ENCODE measurements at regions not wholly inside any gene's neighbourhood (a gene's known extent, or its start where the extent isn't known, plus 50 kb on each side); places are given as distances from the start of the nearest gene placed in this dataset.

GRCh38 chr5:106966686-106967315 lies 703.9 kb downstream of the EFNA5 start:
- Mint-ChIP-seq H3K4me1 (ENCODE audit: low read depth) (no peaks in the 10 kb centered on the region), H3K9me3 (peaks cover 17% of the 10 kb centered on the region), H3K4me3 (no peak overlapping the region), H3K27me3 (no peaks in the 10 kb centered on the region), H3K27ac (no peak overlapping the region), H3K36me3 (ENCODE audit: low read depth) (no peaks in the 10 kb centered on the region)
- intact Hi-C loops (cut with micrococcal nuclease): no loop called here

GRCh38 chr5:106964132-106964531 lies 706.6 kb downstream of the EFNA5 start:
- Mint-ChIP-seq H3K36me3 (ENCODE audit: low read depth) (no peaks in the 10 kb centered on the region), H3K27ac (no peak overlapping the region), H3K9me3 (peaks cover 17% of the 10 kb centered on the region), H3K4me1 (ENCODE audit: low read depth) (no peaks in the 10 kb centered on the region), H3K27me3 (no peaks in the 10 kb centered on the region), H3K4me3 (no peak overlapping the region)
- intact Hi-C loops (cut with micrococcal nuclease): no loop called here

- H3K4me1 Mint-ChIP-seq (ENCODE audit: low read depth): no peaks in the 10 kb centered on the region
- no peak overlapping the region for H3K4me3 Mint-ChIP-seq
- no peak overlapping the region for H3K27ac Mint-ChIP-seq
- H3K9me3 Mint-ChIP-seq: peaks cover 17% of the 10 kb centered on the region
- H3K27me3 Mint-ChIP-seq: no peaks in the 10 kb centered on the region
- no peaks in the 10 kb centered on the region for H3K36me3 Mint-ChIP-seq (ENCODE audit: low read depth)
- intact Hi-C loops (cut with micrococcal nuclease): no loop called here
Measured at GRCh38 chr5:106963630-106964029, 707.1 kb downstream of the EFNA5 start.

GRCh38 chr5:106962464-106963230 lies 708.1 kb downstream of the EFNA5 start:
- intact Hi-C loops (cut with micrococcal nuclease): no loop called here
- H3K9me3 Mint-ChIP-seq: peaks cover 17% of the 10 kb centered on the region
- H3K36me3 Mint-ChIP-seq (ENCODE audit: low read depth): no peaks in the 10 kb centered on the region
- no peaks in the 10 kb centered on the region for H3K4me1 Mint-ChIP-seq (ENCODE audit: low read depth)
- no peak overlapping the region for H3K27ac Mint-ChIP-seq
- no peak overlapping the region for H3K4me3 Mint-ChIP-seq
- no peaks in the 10 kb centered on the region for H3K27me3 Mint-ChIP-seq

- intact Hi-C loops (cut with micrococcal nuclease): no loop called here
- Mint-ChIP-seq H3K4me1 (ENCODE audit: low read depth) (no peaks in the 10 kb centered on the region), H3K27ac (no peak overlapping the region), H3K27me3 (no peaks in the 10 kb centered on the region), H3K9me3 (peaks cover 8% of the 10 kb centered on the region), H3K4me3 (no peak overlapping the region), H3K36me3 (ENCODE audit: low read depth) (no peaks in the 10 kb centered on the region)
Measured at GRCh38 chr5:106959387-106959786, 711.4 kb downstream of the EFNA5 start.

GRCh38 chr5:106957336-106957735 lies 713.4 kb downstream of the EFNA5 start:
- H3K36me3 Mint-ChIP-seq (ENCODE audit: low read depth): no peaks in the 10 kb centered on the region
- no peak overlapping the region for H3K4me3 Mint-ChIP-seq
- H3K27ac Mint-ChIP-seq: no peak overlapping the region
- no peaks in the 10 kb centered on the region for H3K27me3 Mint-ChIP-seq
- no peaks in the 10 kb centered on the region for H3K4me1 Mint-ChIP-seq (ENCODE audit: low read depth)
- peaks cover 2% of the 10 kb centered on the region for H3K9me3 Mint-ChIP-seq
- intact Hi-C loops (cut with micrococcal nuclease): no loop called here

GRCh38 chr5:106956886-106957285 lies 713.9 kb downstream of the EFNA5 start:
- Mint-ChIP-seq H3K4me3 (no peak overlapping the region), H3K36me3 (ENCODE audit: low read depth) (no peaks in the 10 kb centered on the region), H3K27ac (no peak overlapping the region), H3K9me3 (no peaks in the 10 kb centered on the region), H3K27me3 (no peaks in the 10 kb centered on the region), H3K4me1 (ENCODE audit: low read depth) (no peaks in the 10 kb centered on the region)
- intact Hi-C loops (cut with micrococcal nuclease): no loop called here

GRCh38 chr5:106956187-106956586 lies 714.5 kb downstream of the EFNA5 start:
- no peaks in the 10 kb centered on the region for H3K9me3 Mint-ChIP-seq
- intact Hi-C loops (cut with micrococcal nuclease): no loop called here

GRCh38 chr5:106940986-106941385 lies 729.8 kb downstream of the EFNA5 start:
- Mint-ChIP-seq H3K9me3 (peaks cover 15% of the 10 kb centered on the region), H3K36me3 (ENCODE audit: low read depth) (no peaks in the 10 kb centered on the region), H3K4me1 (ENCODE audit: low read depth) (no peaks in the 10 kb centered on the region), H3K27me3 (no peaks in the 10 kb centered on the region), H3K27ac (no peak overlapping the region), H3K4me3 (no peak overlapping the region)
- intact Hi-C loops (cut with micrococcal nuclease): no loop called here

More at GRCh38 chr5:106956187-106956586, 714.5 kb downstream of the EFNA5 start:
- Mint-ChIP-seq H3K27ac (no peak overlapping the region), H3K4me1 (ENCODE audit: low read depth) (no peaks in the 10 kb centered on the region), H3K4me3 (no peak overlapping the region), H3K36me3 (ENCODE audit: low read depth) (no peaks in the 10 kb centered on the region), H3K27me3 (no peaks in the 10 kb centered on the region)

- H3K4me1 Mint-ChIP-seq (ENCODE audit: low read depth): no peaks in the 10 kb centered on the region
- intact Hi-C loops (cut with micrococcal nuclease): no loop called here
- peaks cover 15% of the 10 kb centered on the region for H3K9me3 Mint-ChIP-seq
- H3K4me3 Mint-ChIP-seq: no peak overlapping the region
- H3K27ac Mint-ChIP-seq: no peak overlapping the region
- H3K36me3 Mint-ChIP-seq (ENCODE audit: low read depth): no peaks in the 10 kb centered on the region
- H3K27me3 Mint-ChIP-seq: no peaks in the 10 kb centered on the region
Measured at GRCh38 chr5:106940301-106940846, 730.4 kb downstream of the EFNA5 start.

GRCh38 chr5:106923409-106923808 lies 747.3 kb downstream of the EFNA5 start:
- H3K4me1 Mint-ChIP-seq (ENCODE audit: low read depth): no peaks in the 10 kb centered on the region
- intact Hi-C loops (cut with micrococcal nuclease): no loop called here
- no peak overlapping the region for H3K27ac Mint-ChIP-seq
- H3K9me3 Mint-ChIP-seq: peaks cover 24% of the 10 kb centered on the region
- H3K27me3 Mint-ChIP-seq: no peaks in the 10 kb centered on the region
- no peaks in the 10 kb centered on the region for H3K36me3 Mint-ChIP-seq (ENCODE audit: low read depth)
- H3K4me3 Mint-ChIP-seq: no peak overlapping the region

- no peak overlapping the region for H3K4me3 Mint-ChIP-seq
- no peaks in the 10 kb centered on the region for H3K27me3 Mint-ChIP-seq
- H3K4me1 Mint-ChIP-seq (ENCODE audit: low read depth): no peaks in the 10 kb centered on the region
- intact Hi-C loops (cut with micrococcal nuclease): no loop called here
- H3K9me3 Mint-ChIP-seq: peaks cover 5% of the 10 kb centered on the region
- no peaks in the 10 kb centered on the region for H3K36me3 Mint-ChIP-seq (ENCODE audit: low read depth)
- no peak overlapping the region for H3K27ac Mint-ChIP-seq
Measured at GRCh38 chr5:106921567-106921966, 749.2 kb downstream of the EFNA5 start.

GRCh38 chr5:106910486-106910885 lies 760.3 kb downstream of the EFNA5 start:
- Mint-ChIP-seq H3K27ac (no peak overlapping the region), H3K9me3 (peaks cover 6% of the 10 kb centered on the region), H3K4me3 (no peak overlapping the region), H3K4me1 (ENCODE audit: low read depth) (no peaks in the 10 kb centered on the region), H3K27me3 (no peaks in the 10 kb centered on the region), H3K36me3 (ENCODE audit: low read depth) (no peaks in the 10 kb centered on the region)
- intact Hi-C loops (cut with micrococcal nuclease): no loop called here

- no peaks in the 10 kb centered on the region for H3K27me3 Mint-ChIP-seq
- H3K4me3 Mint-ChIP-seq: no peak overlapping the region
- intact Hi-C loops (cut with micrococcal nuclease): no loop called here
- no peaks in the 10 kb centered on the region for H3K36me3 Mint-ChIP-seq (ENCODE audit: low read depth)
- H3K4me1 Mint-ChIP-seq (ENCODE audit: low read depth): no peaks in the 10 kb centered on the region
- no peak overlapping the region for H3K27ac Mint-ChIP-seq
- peaks cover 6% of the 10 kb centered on the region for H3K9me3 Mint-ChIP-seq
Measured at GRCh38 chr5:106909716-106910115, 761.0 kb downstream of the EFNA5 start.
